ENCODE measurements at regions not wholly inside any gene's neighbourhood (a gene's known extent, or its start where the extent isn't known, plus 50 kb on each side); places are given as distances from the start of the nearest gene placed in this dataset.

DNA sequence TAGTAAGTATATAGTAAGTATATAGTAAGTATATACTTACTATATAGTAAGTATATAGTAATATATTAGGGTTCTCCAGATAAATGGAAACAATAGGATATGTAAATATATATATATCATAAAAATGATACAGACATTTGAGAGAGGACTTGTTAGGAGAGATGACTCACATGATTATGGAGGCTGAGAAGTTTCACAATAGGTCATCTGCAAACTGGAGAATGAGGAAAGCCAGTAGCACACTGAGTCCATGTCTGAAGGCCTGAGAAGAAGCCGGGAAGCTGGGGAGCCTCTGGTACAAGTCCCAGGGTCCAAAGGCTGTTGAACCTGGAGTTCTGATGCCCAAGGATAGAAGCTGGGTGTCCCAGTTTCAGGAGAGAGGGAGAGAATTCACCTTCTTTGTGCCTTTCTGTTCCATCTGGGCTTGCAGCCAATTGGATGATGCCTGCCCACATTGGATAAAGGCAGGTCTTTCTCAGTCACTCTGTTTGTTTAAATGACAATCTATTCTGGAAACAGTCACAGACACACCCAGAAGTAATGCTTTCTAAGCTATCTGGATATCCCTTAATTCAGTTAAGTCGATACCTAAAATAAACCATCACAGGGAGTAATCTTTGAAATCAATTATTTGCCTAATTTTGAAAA is 205.5 kb upstream of the CDC14C start:
- no peak for TF ChIP-seq RARB (CRISPR knock-in tag; IDR thresholded peaks at IDR 0.05)
- no peak for TF ChIP-seq CSDC2 (CRISPR knock-in tag; IDR thresholded peaks at IDR 0.05)
- TF ChIP-seq ESRRG (CRISPR knock-in tag; IDR thresholded peaks at IDR 0.05): no peak
- no peak for TF ChIP-seq PPARA (CRISPR knock-in tag; IDR thresholded peaks at IDR 0.05; ENCODE audit: borderline replicate concordance)
- TF ChIP-seq, protein P1, sequence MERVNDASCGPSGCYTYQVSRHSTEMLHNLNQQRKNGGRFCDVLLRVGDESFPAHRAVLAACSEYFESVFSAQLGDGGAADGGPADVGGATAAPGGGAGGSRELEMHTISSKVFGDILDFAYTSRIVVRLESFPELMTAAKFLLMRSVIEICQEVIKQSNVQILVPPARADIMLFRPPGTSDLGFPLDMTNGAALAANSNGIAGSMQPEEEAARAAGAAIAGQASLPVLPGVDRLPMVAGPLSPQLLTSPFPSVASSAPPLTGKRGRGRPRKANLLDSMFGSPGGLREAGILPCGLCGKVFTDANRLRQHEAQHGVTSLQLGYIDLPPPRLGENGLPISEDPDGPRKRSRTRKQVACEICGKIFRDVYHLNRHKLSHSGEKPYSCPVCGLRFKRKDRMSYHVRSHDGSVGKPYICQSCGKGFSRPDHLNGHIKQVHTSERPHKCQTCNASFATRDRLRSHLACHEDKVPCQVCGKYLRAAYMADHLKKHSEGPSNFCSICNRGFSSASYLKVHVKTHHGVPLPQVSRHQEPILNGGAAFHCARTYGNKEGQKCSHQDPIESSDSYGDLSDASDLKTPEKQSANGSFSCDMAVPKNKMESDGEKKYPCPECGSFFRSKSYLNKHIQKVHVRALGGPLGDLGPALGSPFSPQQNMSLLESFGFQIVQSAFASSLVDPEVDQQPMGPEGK (CRISPR knock-in tag; IDR thresholded peaks at IDR 0.05; ENCODE audit: borderline replicate concordance): no peak
- TF ChIP-seq ZFP3 (CRISPR knock-in tag; IDR thresholded peaks at IDR 0.05): no peak
- TF ChIP-seq TOX (CRISPR knock-in tag; IDR thresholded peaks at IDR 0.05; ENCODE audit: borderline replicate concordance): no peak
- TF ChIP-seq, protein P2, sequence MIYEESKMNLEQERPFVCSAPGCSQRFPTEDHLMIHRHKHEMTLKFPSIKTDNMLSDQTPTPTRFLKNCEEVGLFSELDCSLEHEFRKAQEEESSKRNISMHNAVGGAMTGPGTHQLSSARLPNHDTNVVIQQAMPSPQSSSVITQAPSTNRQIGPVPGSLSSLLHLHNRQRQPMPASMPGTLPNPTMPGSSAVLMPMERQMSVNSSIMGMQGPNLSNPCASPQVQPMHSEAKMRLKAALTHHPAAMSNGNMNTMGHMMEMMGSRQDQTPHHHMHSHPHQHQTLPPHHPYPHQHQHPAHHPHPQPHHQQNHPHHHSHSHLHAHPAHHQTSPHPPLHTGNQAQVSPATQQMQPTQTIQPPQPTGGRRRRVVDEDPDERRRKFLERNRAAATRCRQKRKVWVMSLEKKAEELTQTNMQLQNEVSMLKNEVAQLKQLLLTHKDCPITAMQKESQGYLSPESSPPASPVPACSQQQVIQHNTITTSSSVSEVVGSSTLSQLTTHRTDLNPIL (CRISPR knock-in tag; IDR thresholded peaks at IDR 0.05; ENCODE audit: low read depth): no peak
- TF ChIP-seq ZNF8 (CRISPR knock-in tag; IDR thresholded peaks at IDR 0.05): no peak
- TF ChIP-seq ZNF70 (CRISPR knock-in tag; IDR thresholded peaks at IDR 0.05): no peak

Measured in SK-N-SH treated with all-trans-retinoic acid at 6 μM for 48 hours (cell line).